ENCODE measurements at regions not wholly inside any gene's neighbourhood (a gene's known extent, or its start where the extent isn't known, plus 50 kb on each side); places are given as distances from the start of the nearest gene placed in this dataset.
A peak's percentile ranks its signal among the peaks of the same experiment; 100 is the strongest.

DNA sequence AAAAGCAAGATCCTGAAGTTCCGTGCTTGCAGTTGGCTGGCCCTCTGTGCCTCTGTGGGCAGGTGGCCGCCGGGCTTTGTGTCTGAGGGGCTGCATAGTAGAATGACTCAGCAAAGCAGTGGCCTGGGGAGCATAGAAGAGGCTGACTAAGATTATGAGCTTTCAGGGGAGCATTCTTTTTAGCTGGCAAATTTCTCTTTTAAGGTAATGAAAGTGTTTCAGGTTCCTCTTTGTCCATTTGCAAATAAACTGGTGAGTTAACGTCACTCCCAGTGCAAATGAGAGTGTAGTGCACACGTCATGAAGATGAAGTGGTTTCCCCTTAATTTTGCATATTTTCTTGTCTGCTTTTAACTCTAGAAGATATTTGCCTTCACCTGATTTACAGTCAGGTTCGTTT is 98.6 kb downstream of the BCL2L11 start:
- Histone ChIP-seq H3K27ac (ENCODE audit: low read depth, low read length) (no peak overlapping the region), H3K36me3 (ENCODE audit: control insufficient read depth in 2 of 3, insufficient read depth in 3 of 3, low read length in 3 of 3) (no peaks in the 10 kb centered on the region), H3K27me3 (ENCODE audit: control insufficient read depth in 2 of 2, insufficient read depth in 2 of 2, low read length in 2 of 2) (no peaks in the 10 kb centered on the region), H3K4me3 (ENCODE audit: low read length) (no peak overlapping the region), H3K4me1 (ENCODE audit: control insufficient read depth in 2 of 2, insufficient read depth in 2 of 2, low read length in 2 of 2) (no peaks in the 10 kb centered on the region), H3K9me3 (ENCODE audit: control insufficient read depth in 2 of 3, low read length in 3 of 3) (no peaks in the 10 kb centered on the region)
- H3K4me3 Mint-ChIP-seq: no peak overlapping the region
- ATAC-seq (peak; percentile 61), DNase-seq (no peak)
- intact Hi-C loops (cut with micrococcal nuclease): no loop called here
- POLR2A ChIA-PET: no interaction called here
- CTCF ChIA-PET: no interaction called here
- H3K27me3 Mint-ChIP-seq: peaks cover 12 to 18% (median 15%) of the 10 kb centered on the region in 5 donors
- H3K9me3 Mint-ChIP-seq: peaks cover 6 to 32% (median 16%) of the 10 kb centered on the region in 11 donors
- no peak overlapping the region for H3K27ac Mint-ChIP-seq
- peaks cover 0 to 13% (median 0%) of the 10 kb centered on the region in 7 donors for H3K4me1 Mint-ChIP-seq
- H3K36me3 Mint-ChIP-seq: peaks cover 2 to 35% (median 13%) of the 10 kb centered on the region in 5 donors

GRCh38 chr2:111219734-111220505 is 99.2 kb downstream of the BCL2L11 start:
- H3K27me3 ChIP-seq (ENCODE audit: control insufficient read depth in 2 of 2, insufficient read depth in 2 of 2, low read length in 2 of 2): no peaks in the 10 kb centered on the region
- intact Hi-C loops (cut with micrococcal nuclease): no loop called here
- Mint-ChIP-seq H3K9me3 (peaks cover 4 to 26% (median 9%) of the 10 kb centered on the region in 11 donors), H3K4me1 (peaks cover 0 to 11% (median 0%) of the 10 kb centered on the region in 7 donors), H3K36me3 (peaks cover 0 to 32% (median 7%) of the 10 kb centered on the region in 5 donors), H3K27me3 (peaks cover 12 to 17% (median 14%) of the 10 kb centered on the region in 5 donors), H3K4me3 (no peak overlapping the region), H3K27ac (no peak overlapping the region)
- DNase-seq: no peak
- ATAC-seq: no peak
- no peak overlapping the region for H3K4me3 ChIP-seq (ENCODE audit: low read length)
- H3K36me3 ChIP-seq (ENCODE audit: control insufficient read depth in 2 of 3, insufficient read depth in 3 of 3, low read length in 3 of 3): no peaks in the 10 kb centered on the region
- POLR2A ChIA-PET: interaction anchor here (0.7 kb wide), 1 partner anchor 1599 kb away, joined by 3 read pairs; no protein-coding TSS in a partner anchor
- CTCF ChIA-PET: no interaction called here
- no peak overlapping the region for H3K27ac ChIP-seq (ENCODE audit: low read depth, low read length)
- no peaks in the 10 kb centered on the region for H3K9me3 ChIP-seq (ENCODE audit: control insufficient read depth in 2 of 3, low read length in 3 of 3)
- H3K4me1 ChIP-seq (ENCODE audit: control insufficient read depth in 2 of 2, insufficient read depth in 2 of 2, low read length in 2 of 2): no peaks in the 10 kb centered on the region

DNA sequence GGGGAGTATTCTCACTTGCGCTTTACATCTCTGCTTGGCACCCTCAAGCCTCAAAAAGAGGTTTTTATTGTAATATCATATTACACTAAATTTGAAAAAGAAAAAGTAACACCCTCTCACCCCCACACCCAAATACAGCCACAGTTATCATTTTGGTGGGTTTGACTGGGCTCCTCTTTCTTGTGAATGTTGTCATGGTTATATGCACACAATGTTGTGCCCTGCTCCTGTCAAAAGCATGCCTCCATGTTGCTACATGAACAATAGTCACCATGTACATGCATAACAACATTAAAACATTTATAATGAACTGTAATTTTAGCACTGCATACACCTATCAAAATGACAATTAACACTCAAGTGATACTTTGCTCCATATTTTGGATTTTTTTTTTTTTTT is 100.2 kb downstream of the BCL2L11 start:
- intact Hi-C loops (cut with micrococcal nuclease): no loop called here

DNA sequence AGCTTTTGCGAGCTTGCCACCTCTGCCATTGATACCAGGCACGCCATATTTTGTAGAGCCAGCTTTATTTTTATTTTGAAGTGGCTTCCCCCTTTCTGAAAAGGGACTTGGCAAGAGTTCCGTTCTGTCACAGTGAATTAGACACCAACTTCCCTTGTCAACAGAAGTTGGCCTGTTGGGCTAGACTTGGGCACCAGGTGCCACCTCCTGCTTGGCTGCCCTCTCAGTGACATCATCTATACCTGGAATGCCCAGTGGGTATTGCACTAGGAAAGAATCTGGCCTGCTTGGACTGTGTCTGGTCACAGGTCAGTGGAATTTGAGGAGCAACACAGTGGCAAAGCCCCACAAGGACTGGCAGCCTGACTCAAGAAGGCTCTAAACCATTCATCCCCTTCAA is 101.0 kb downstream of the BCL2L11 start:
- ATAC-seq (no peak), DNase-seq (no peak)
- intact Hi-C loops (cut with micrococcal nuclease): no loop called here
- peaks cover 0 to 27% (median 5%) of the 10 kb centered on the region in 11 donors for H3K9me3 Mint-ChIP-seq
- H3K4me3 Mint-ChIP-seq: no peak overlapping the region
- Histone ChIP-seq H3K9me3 (ENCODE audit: control insufficient read depth in 2 of 3, low read length in 3 of 3) (no peaks in the 10 kb centered on the region), H3K36me3 (ENCODE audit: control insufficient read depth in 2 of 3, insufficient read depth in 3 of 3, low read length in 3 of 3) (no peaks in the 10 kb centered on the region), H3K4me3 (ENCODE audit: low read length) (no peak overlapping the region), H3K4me1 (ENCODE audit: control insufficient read depth in 2 of 2, insufficient read depth in 2 of 2, low read length in 2 of 2) (no peaks in the 10 kb centered on the region), H3K27me3 (ENCODE audit: control insufficient read depth in 2 of 2, insufficient read depth in 2 of 2, low read length in 2 of 2) (no peaks in the 10 kb centered on the region), H3K27ac (ENCODE audit: low read depth, low read length) (no peak overlapping the region)
- H3K36me3 Mint-ChIP-seq: peaks cover 0 to 38% (median 6%) of the 10 kb centered on the region in 5 donors
- peaks cover 0 to 10% (median 0%) of the 10 kb centered on the region in 7 donors for H3K4me1 Mint-ChIP-seq
- no peak overlapping the region for H3K27ac Mint-ChIP-seq
- ChIA-PET POLR2A (no interaction called here), CTCF (no interaction called here)
- peaks cover 23 to 27% (median 25%) of the 10 kb centered on the region in 5 donors for H3K27me3 Mint-ChIP-seq

More for the DNA sequence above, 100.2 kb downstream of the BCL2L11 start:
- peaks cover 0 to 10% (median 0%) of the 10 kb centered on the region in 7 donors for H3K4me1 Mint-ChIP-seq
- ChIA-PET POLR2A (interaction anchor here (0.7 kb wide), 1 partner anchor 1598 kb away, joined by 3 read pairs; no protein-coding TSS in a partner anchor), CTCF (no interaction called here)
- H3K27ac Mint-ChIP-seq: no peak overlapping the region
- peaks cover 0 to 25% (median 5%) of the 10 kb centered on the region in 11 donors for H3K9me3 Mint-ChIP-seq
- Histone ChIP-seq H3K4me3 (ENCODE audit: low read length) (no peak overlapping the region), H3K27me3 (ENCODE audit: control insufficient read depth in 2 of 2, insufficient read depth in 2 of 2, low read length in 2 of 2) (no peaks in the 10 kb centered on the region), H3K4me1 (ENCODE audit: control insufficient read depth in 2 of 2, insufficient read depth in 2 of 2, low read length in 2 of 2) (no peaks in the 10 kb centered on the region), H3K27ac (ENCODE audit: low read depth, low read length) (no peak overlapping the region), H3K9me3 (ENCODE audit: control insufficient read depth in 2 of 3, low read length in 3 of 3) (no peaks in the 10 kb centered on the region), H3K36me3 (ENCODE audit: control insufficient read depth in 2 of 3, insufficient read depth in 3 of 3, low read length in 3 of 3) (no peaks in the 10 kb centered on the region)
- H3K27me3 Mint-ChIP-seq: peaks cover 21 to 23% (median 21%) of the 10 kb centered on the region in 5 donors
- ATAC-seq (no peak), DNase-seq (no peak)
- H3K36me3 Mint-ChIP-seq: peaks cover 0 to 36% (median 6%) of the 10 kb centered on the region in 5 donors
- H3K4me3 Mint-ChIP-seq: no peak overlapping the region

DNA sequence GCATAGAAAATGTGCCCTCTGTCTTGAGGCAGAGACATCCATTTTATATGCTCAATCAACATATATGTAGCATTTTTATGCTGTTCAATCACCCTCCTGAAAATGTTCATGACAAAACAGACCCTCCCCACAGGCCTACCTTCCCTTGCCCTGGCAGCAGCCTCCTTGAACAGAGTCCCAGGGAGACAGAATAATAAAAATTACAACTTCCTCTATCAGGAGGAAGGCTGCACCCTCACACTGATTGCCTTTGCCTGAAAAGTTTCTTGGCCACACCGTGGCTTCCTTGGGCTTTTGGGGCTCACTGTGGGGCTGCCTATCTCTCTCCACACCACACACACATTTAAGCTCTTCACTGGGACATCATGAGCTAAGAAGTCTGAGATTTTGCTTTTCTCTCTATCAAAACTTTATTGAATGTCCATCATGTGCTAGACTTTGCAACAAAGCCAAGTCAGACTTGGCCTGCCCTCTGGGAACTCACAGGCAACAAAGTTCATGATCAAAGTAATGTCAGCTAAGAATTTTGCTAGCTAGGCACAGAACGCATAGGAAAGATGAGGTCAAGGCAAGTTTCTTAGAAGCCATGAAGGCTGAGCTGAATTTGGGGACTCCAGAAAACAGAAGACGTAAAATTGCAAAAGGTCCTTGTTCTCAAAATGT is 101.6 kb downstream of the BCL2L11 start:
- no peak overlapping the region for H3K4me3 Mint-ChIP-seq
- peaks cover 0 to 41% (median 6%) of the 10 kb centered on the region in 5 donors for H3K36me3 Mint-ChIP-seq
- peaks cover 0 to 27% (median 5%) of the 10 kb centered on the region in 11 donors for H3K9me3 Mint-ChIP-seq
- no peak overlapping the region for H3K27ac Mint-ChIP-seq
- intact Hi-C loops (cut with micrococcal nuclease): no loop called here
- Histone ChIP-seq H3K27ac (ENCODE audit: low read depth, low read length) (no peak overlapping the region), H3K36me3 (ENCODE audit: control insufficient read depth in 2 of 3, insufficient read depth in 3 of 3, low read length in 3 of 3) (no peaks in the 10 kb centered on the region), H3K27me3 (ENCODE audit: control insufficient read depth in 2 of 2, insufficient read depth in 2 of 2, low read length in 2 of 2) (no peaks in the 10 kb centered on the region), H3K4me3 (ENCODE audit: low read length) (no peak overlapping the region), H3K4me1 (ENCODE audit: control insufficient read depth in 2 of 2, insufficient read depth in 2 of 2, low read length in 2 of 2) (no peaks in the 10 kb centered on the region), H3K9me3 (ENCODE audit: control insufficient read depth in 2 of 3, low read length in 3 of 3) (no peaks in the 10 kb centered on the region)
- H3K27me3 Mint-ChIP-seq: peaks cover 23 to 27% (median 26%) of the 10 kb centered on the region in 5 donors
- H3K4me1 Mint-ChIP-seq: peaks cover 0 to 10% (median 0%) of the 10 kb centered on the region in 7 donors
- ATAC-seq (no peak), DNase-seq (no peak)
- ChIA-PET POLR2A (no interaction called here), CTCF (interaction anchor here (0.7 kb wide), 1 partner anchor 21 kb away, joined by 3 read pairs; no protein-coding TSS in a partner anchor)

DNA sequence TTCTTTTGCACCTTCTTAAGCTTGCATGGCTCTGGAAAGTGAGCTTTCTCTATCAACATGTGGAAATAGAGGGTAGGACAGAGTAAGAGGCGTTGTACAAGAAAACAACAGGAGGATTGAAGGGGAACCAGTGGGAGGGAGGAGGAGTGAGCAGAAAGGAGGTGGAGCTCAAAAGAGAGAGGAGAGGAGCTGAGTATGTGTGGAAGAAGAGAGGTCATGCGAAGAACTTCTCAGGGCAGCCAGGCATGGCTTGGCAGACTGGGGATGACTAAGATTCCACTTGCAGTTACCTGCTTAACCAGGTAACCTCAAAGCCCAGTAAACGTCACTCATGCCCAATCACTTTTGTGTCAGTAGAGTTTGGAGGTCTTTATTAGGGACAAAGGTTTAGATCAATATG is 105.1 kb downstream of the BCL2L11 start:
- CTCF ChIA-PET: no interaction called here
- Mint-ChIP-seq H3K4me3 (no peak overlapping the region), H3K27ac (no peak overlapping the region)

More for the DNA sequence above, 105.1 kb downstream of the BCL2L11 start:
- H3K4me1 Mint-ChIP-seq: peaks cover 0 to 3% (median 0%) of the 10 kb centered on the region in 7 donors
- no peak overlapping the region for H3K4me3 ChIP-seq (ENCODE audit: low read length)
- no peak overlapping the region for H3K27ac ChIP-seq (ENCODE audit: low read depth, low read length)
- POLR2A ChIA-PET: no interaction called here
- intact Hi-C loops (cut with micrococcal nuclease): no loop called here
- H3K36me3 Mint-ChIP-seq: peaks cover 0 to 53% (median 6%) of the 10 kb centered on the region in 5 donors
- DNase-seq (no peak), ATAC-seq (no peak)
- peaks cover 0 to 34% (median 13%) of the 10 kb centered on the region in 11 donors for H3K9me3 Mint-ChIP-seq
- no peaks in the 10 kb centered on the region for H3K27me3 ChIP-seq (ENCODE audit: control insufficient read depth in 2 of 2, insufficient read depth in 2 of 2, low read length in 2 of 2)
- peaks cover 13 to 31% (median 26%) of the 10 kb centered on the region in 5 donors for H3K27me3 Mint-ChIP-seq
- H3K4me1 ChIP-seq (ENCODE audit: control insufficient read depth in 2 of 2, insufficient read depth in 2 of 2, low read length in 2 of 2): no peaks in the 10 kb centered on the region
- no peaks in the 10 kb centered on the region for H3K9me3 ChIP-seq (ENCODE audit: control insufficient read depth in 2 of 3, low read length in 3 of 3)
- no peaks in the 10 kb centered on the region for H3K36me3 ChIP-seq (ENCODE audit: control insufficient read depth in 2 of 3, insufficient read depth in 3 of 3, low read length in 3 of 3)
